Panc1 (cell line): ENCODE measurements at regions not wholly inside any gene's neighbourhood (a gene's known extent, or its start where the extent isn't known, plus 50 kb on each side); places are given as distances from the start of the nearest gene placed in this dataset.

Experiments used
- ATAC-seq: fragments of 200-7000 bp; cut with Tn5 transposase; 2 replicates; pipeline ENCODE4 v1.9.1; 2020; ENCODE audit warnings: mild to moderate bottlenecking, moderate library complexity
- BruUV-seq: library from RNA; stranded (reverse); fragments of 400-500 nt; replicated peaks from 2 replicates; lab custom pipeline; 2021; lab: Mats Ljungman, UMichigan
- CTCF ChIA-PET: fragments of 300-600 bp; sonication (Branson Sonifier 250); formaldehyde crosslinking; loops from one replicate; lab custom pipeline; 2022; ENCODE audit warnings: antibody characterized with exemption; lab: Charles Lee
- POLR2A ChIA-PET: fragments of 300-600 bp; sonication (Branson Sonifier 250); formaldehyde crosslinking; loops from one replicate; lab custom pipeline; 2022; ENCODE audit warnings: antibody characterized with exemption; lab: Charles Lee
- DNase-seq: peaks from one replicate; pipeline ENCODE4 v3.0.0-alpha.2; 2010; ENCODE audit warnings: low read depth, low spot score
- H3K27ac ChIP-seq: 2 replicates; pipeline ENCODE4 v1.5.1; 2011; ENCODE audit warnings: mild to moderate bottlenecking, low read length, inconsistent platforms
- H3K27me3 ChIP-seq: fragments of 200-500 bp; sonication (Bioruptor generic); 2 replicates; pipeline ENCODE4 v1.6.0; 2014; ENCODE audit warnings: low read length, inconsistent platforms; ENCODE audit not compliant: control insufficient read depth, insufficient read depth
- H3K36me3 ChIP-seq: fragments of 200-500 bp; sonication (Bioruptor generic); 2 replicates; pipeline ENCODE4 v1.5.1; 2014; ENCODE audit warnings: inconsistent platforms, mild to moderate bottlenecking, low read length, moderate library complexity; ENCODE audit not compliant: control insufficient read depth, insufficient read depth
- H3K4me1 ChIP-seq: 2 replicates; pipeline ENCODE4 v1.5.1; 2011; ENCODE audit warnings: inconsistent platforms, mild to moderate bottlenecking, low read length, moderate library complexity; ENCODE audit not compliant: control insufficient read depth, insufficient read depth
- H3K4me3 ChIP-seq, 2 experiments: 2 replicates each; pipeline ENCODE4 v1.5.1; 2011 to 2012; ENCODE audit warnings: low read depth in 2 of 2, low read length in 2 of 2, mild to moderate bottlenecking in 2 of 2, inconsistent platforms in 1 of 2, moderate library complexity in 1 of 2
- H3K9me3 ChIP-seq: fragments of 200-500 bp; sonication (Bioruptor generic); 2 replicates; pipeline ENCODE4 v1.5.1; 2014; ENCODE audit warnings: low read depth, mild to moderate bottlenecking, inconsistent platforms, low read length, moderate library complexity; ENCODE audit not compliant: control insufficient read depth, insufficient read depth
- CTCF ChIP-seq: fragments of 450-650 bp; IDR thresholded peaks from 2 replicates; pipeline ENCODE4 v1.5.1; 2017; ENCODE audit warnings: mild to moderate bottlenecking
- POLR2AphosphoS5 ChIP-seq: IDR thresholded peaks from 2 replicates; pipeline ENCODE4 v1.6.1; 2012; ENCODE audit warnings: mild to moderate bottlenecking, low read depth, low read length, moderate library complexity
- REST ChIP-seq, 2 experiments: IDR thresholded peaks; 2 replicates each; pipeline ENCODE4 v1.6.1; 2011 to 2012; ENCODE audit warnings: low read depth in 2 of 2, control low read depth in 1 of 2, low read length in 1 of 2, mild to moderate bottlenecking in 1 of 2, moderate library complexity in 1 of 2; ENCODE audit not compliant: insufficient read depth in 1 of 2
- SIN3A ChIP-seq: IDR thresholded peaks from 2 replicates; pipeline ENCODE4 v1.6.1; 2012; ENCODE audit warnings: low read depth, mild to moderate bottlenecking, low read length, moderate library complexity, borderline replicate concordance; ENCODE audit not compliant: insufficient read depth
- TCF7L2 ChIP-seq: IDR thresholded peaks from 2 replicates; pipeline ENCODE4 v1.6.1; 2011; ENCODE audit warnings: mild to moderate bottlenecking, low read depth, low read length, inconsistent platforms
- in situ Hi-C: cut with HindIII; loops from 2 replicates; pipeline ENCODE4 v1.10.0; 2016; ENCODE audit warnings: low sequenced_read_pairs, low pct_unique_long_range_greater_than_20kb
- intact Hi-C: fragments of 100-400 bp; cut with micrococcal nuclease; formaldehyde crosslinking; loops from one replicate; pipeline ENCODE4 v1.10.0; 2022; ENCODE audit not compliant: unreplicated experiment

- in situ Hi-C loops (no loop called here), intact Hi-C loops (no loop called here)
- Histone ChIP-seq H3K27ac (no peak overlapping the region), H3K4me3 (no peak overlapping the region), H3K36me3 (no peaks in the 10 kb centered on the region), H3K9me3 (no peaks in the 10 kb centered on the region), H3K27me3 (no peaks in the 10 kb centered on the region), H3K4me1 (no peaks in the 10 kb centered on the region)
- CTCF ChIA-PET: no interaction called here
- ATAC-seq (no peak), DNase-seq (no peak)
- POLR2A ChIA-PET: no interaction called here
- TF ChIP-seq TCF7L2 (no peak), SIN3A (no peak), REST (IDR thresholded peaks at IDR 0.05; ENCODE audit: insufficient read depth in 1 of 2, low read depth in 2 of 2, low read length in 1 of 2) (no peak), CTCF (no peak), POLR2AphosphoS5 (no peak)
- BruUV-seq: no TSS peak
These were observed 70.2 kb upstream of the DAPP1 start for GRCh38 chr4:99746443-99746842.

GRCh38 chr4:99736846-99737245, 79.2 kb upstream of the C4orf54 start:
- DNase-seq (no peak), ATAC-seq (no peak)
- ChIA-PET POLR2A (no interaction called here), CTCF (no interaction called here)
- Histone ChIP-seq H3K27me3 (no peaks in the 10 kb centered on the region), H3K9me3 (no peaks in the 10 kb centered on the region), H3K4me3 (no peak overlapping the region), H3K36me3 (no peaks in the 10 kb centered on the region), H3K4me1 (no peaks in the 10 kb centered on the region), H3K27ac (no peak overlapping the region)
- intact Hi-C loops: no loop called here
- no peak for TF ChIP-seq TCF7L2
- no peak for TF ChIP-seq POLR2AphosphoS5
- no peak for TF ChIP-seq SIN3A
- no peak for TF ChIP-seq CTCF
- no peak for TF ChIP-seq REST (IDR thresholded peaks at IDR 0.05; ENCODE audit: insufficient read depth in 1 of 2, low read depth in 2 of 2, low read length in 1 of 2)
- in situ Hi-C loops: no loop called here
- BruUV-seq: no TSS peak
